HG03571 (cell line): ENCODE measurements at regions not wholly inside any gene's neighbourhood (a gene's known extent, or its start where the extent isn't known, plus 50 kb on each side); places are given as distances from the start of the nearest gene placed in this dataset.

Experiments
- ATAC-seq: cut with Tn5 transposase; IDR thresholded peaks from one replicate; pipeline ENCODE4 v1.9.1; 2021; ENCODE audit not compliant: unreplicated experiment

GRCh38 chr3:117572786-117573185 lies 863.2 kb downstream of the TUSC7 start:
- ATAC-seq, result no peak

GRCh38 chr3:117580806-117581205 lies 871.2 kb downstream of the TUSC7 start:
- ATAC-seq, result no peak

- no peak for ATAC-seq
These were observed 876.6 kb downstream of the TUSC7 start for GRCh38 chr3:117586161-117586560.

- ATAC-seq, result no peak
These were observed 877.8 kb downstream of the TUSC7 start for GRCh38 chr3:117587416-117587815.

GRCh38 chr3:117589454-117589853 lies 879.9 kb downstream of the TUSC7 start:
- ATAC-seq, result no peak

GRCh38 chr3:117595615-117596014 lies 886.0 kb downstream of the TUSC7 start:
- ATAC-seq, result no peak

- no peak for ATAC-seq
These were observed 886.9 kb downstream of the TUSC7 start for GRCh38 chr3:117596503-117596902.

- no peak for ATAC-seq
These were observed 888.3 kb downstream of the TUSC7 start for GRCh38 chr3:117597865-117598264.

GRCh38 chr3:117600112-117600511 lies 890.5 kb downstream of the TUSC7 start:
- no peak for ATAC-seq

- ATAC-seq, result no peak
These were observed 891.1 kb downstream of the TUSC7 start for GRCh38 chr3:117600666-117601065.

- no peak for ATAC-seq
These were observed 892.6 kb downstream of the TUSC7 start for GRCh38 chr3:117602058-117602644.

- ATAC-seq, result no peak
These were observed 893.5 kb downstream of the TUSC7 start for GRCh38 chr3:117603097-117603496.

- no peak for ATAC-seq
These were observed 897.3 kb downstream of the TUSC7 start for GRCh38 chr3:117606866-117607265.

- no peak for ATAC-seq
These were observed 899.8 kb downstream of the TUSC7 start for GRCh38 chr3:117609330-117609729.

- ATAC-seq, result no peak
These were observed 900.6 kb downstream of the TUSC7 start for GRCh38 chr3:117610156-117610555.

- ATAC-seq, result no peak
These were observed 901.6 kb downstream of the TUSC7 start for GRCh38 chr3:117611211-117611610.

GRCh38 chr3:117616227-117616626 lies 906.6 kb downstream of the TUSC7 start:
- no peak for ATAC-seq

GRCh38 chr3:117617906-117618305 lies 908.3 kb downstream of the TUSC7 start:
- ATAC-seq, result no peak

GRCh38 chr3:117618462-117618861 lies 908.9 kb downstream of the TUSC7 start:
- ATAC-seq, result no peak

GRCh38 chr3:117619805-117620204 lies 910.2 kb downstream of the TUSC7 start:
- ATAC-seq, result no peak

GRCh38 chr3:117622171-117622841 lies 912.7 kb downstream of the TUSC7 start:
- no peak for ATAC-seq

- no peak for ATAC-seq
These were observed 914.8 kb downstream of the TUSC7 start for GRCh38 chr3:117624424-117624823.

GRCh38 chr3:117625174-117625573 lies 915.6 kb downstream of the TUSC7 start:
- ATAC-seq, result no peak
